GM12878 (cell line): ENCODE measurements at regions not wholly inside any gene's neighbourhood (a gene's known extent, or its start where the extent isn't known, plus 50 kb on each side); places are given as distances from the start of the nearest gene placed in this dataset.

ENCODE experiments used
- ATAC-seq: fragments of 200-7000 bp; cut with Tn5 transposase; 3 replicates; pipeline ENCODE4 v1.9.1; 2020; ENCODE audit warnings: mild to moderate bottlenecking, moderate library complexity
- BruUV-seq: library from RNA; stranded (reverse); fragments of 400-500 nt; replicated peaks from 2 replicates; lab custom pipeline; 2021; lab: Mats Ljungman, UMichigan
- CTCF ChIA-PET: fragments of 300-600 bp; sonication (Branson Sonifier 250); formaldehyde crosslinking; extraction: SDS; loops from one replicate; lab custom pipeline; 2021; ENCODE audit warnings: inconsistent platforms; lab: Yijun Ruan, JAX
- POLR2A ChIA-PET: fragments of 350-600 bp; formaldehyde crosslinking; extraction: SDS; loops from one replicate; lab custom pipeline; 2021; ENCODE audit warnings: inconsistent platforms; lab: Charles Lee
- RAD21 ChIA-PET: fragments of 300-600 bp; sonication (Branson Sonifier 250); formaldehyde crosslinking; loops from one replicate; lab custom pipeline; 2023; ENCODE audit warnings: antibody characterized with exemption; ENCODE audit not compliant: unreplicated experiment; lab: Charles Lee
- SMC1A ChIA-PET: fragments of 300-600 bp; sonication (Branson Sonifier 250); formaldehyde crosslinking; loops from one replicate; lab custom pipeline; 2023; ENCODE audit not compliant: unreplicated experiment, uncharacterized antibody; lab: Charles Lee
- DNase-seq: peaks from one replicate; pipeline ENCODE4 v3.0.0-alpha.2; 2011; ENCODE audit warnings: low read depth, low spot score
- FAIRE-seq: peaks from 3 replicates; lab custom pipeline; 2011; peaks lifted over from hg19 to GRCh38; lab: Jason Lieb, UNC
- H2AFZ ChIP-seq: 2 replicates; pipeline ENCODE4 v1.6.0; 2011; ENCODE audit warnings: low read depth, low read length, control low read depth; ENCODE audit not compliant: control insufficient read depth
- H3K27ac ChIP-seq: 2 replicates; pipeline ENCODE4 v1.5.1; 2011; ENCODE audit warnings: control low read depth; ENCODE audit not compliant: control insufficient read depth, insufficient read depth
- H3K27me3 ChIP-seq, 2 experiments: replicated peaks in 1 of 2; 2 replicates each; pipeline versions ENCODE4 v1.6.0 to v1.6.1; 2011; ENCODE audit warnings: low read length in 1 of 2; ENCODE audit not compliant: control insufficient read depth in 2 of 2, insufficient read depth in 2 of 2
- H3K36me3 ChIP-seq, 2 experiments: 2 replicates each; pipeline ENCODE4 v1.5.1; 2011; ENCODE audit warnings: low read length in 1 of 2; ENCODE audit not compliant: control insufficient read depth in 2 of 2, insufficient read depth in 2 of 2
- H3K4me1 ChIP-seq: 2 replicates; pipeline ENCODE4 v1.6.1; 2011; ENCODE audit warnings: mild to moderate bottlenecking, low read length, moderate library complexity, mixed read lengths; ENCODE audit not compliant: control insufficient read depth, insufficient read depth
- H3K4me2 ChIP-seq: 2 replicates; pipeline ENCODE4 v1.6.0; 2011; ENCODE audit warnings: control low read depth; ENCODE audit not compliant: control insufficient read depth, insufficient read depth
- H3K4me3 ChIP-seq: fragments of 200-600 bp; sonication (generic); 2 replicates; pipeline ENCODE4 v1.5.1; 2016
- H3K79me2 ChIP-seq: 2 replicates; pipeline ENCODE4 v1.6.0; 2011; ENCODE audit warnings: low read length; ENCODE audit not compliant: control insufficient read depth, insufficient read depth
- H3K9ac ChIP-seq: 2 replicates; pipeline ENCODE4 v1.8.0; 2011; ENCODE audit warnings: low read length, control low read depth, mixed read lengths; ENCODE audit not compliant: control insufficient read depth, insufficient read depth
- H3K9me3 ChIP-seq: replicated peaks from 3 replicates; pipeline ENCODE4 v1.5.1; 2011; ENCODE audit warnings: mild to moderate bottlenecking, low read length; ENCODE audit not compliant: control insufficient read depth, insufficient read depth
- H4K20me1 ChIP-seq: 2 replicates; pipeline ENCODE4 v1.6.0; 2011; ENCODE audit not compliant: control insufficient read depth, insufficient read depth
- ASH2L ChIP-seq: fragments of 300-600, 200-600 bp; sonication (generic); IDR thresholded peaks from 2 replicates; pipeline ENCODE4 v1.6.1; 2017; ENCODE audit warnings: low read depth, mild to moderate bottlenecking, borderline replicate concordance
- BCL11A ChIP-seq: IDR thresholded peaks from 2 replicates; pipeline ENCODE4 v1.6.1; 2011; ENCODE audit warnings: low read depth, low read length
- CREM ChIP-seq: IDR thresholded peaks from 2 replicates; pipeline ENCODE4 v1.6.1; 2014; ENCODE audit warnings: antibody characterized with exemption, low read depth
- ESRRA ChIP-seq: IDR thresholded peaks from 2 replicates; pipeline ENCODE4 v1.6.1; 2012; ENCODE audit warnings: mild to moderate bottlenecking, low read length, improper control_type of control experiment
- JUNB ChIP-seq: IDR thresholded peaks from 2 replicates; pipeline ENCODE4 v1.6.1; 2016; ENCODE audit warnings: antibody characterized with exemption, mild to moderate bottlenecking
- MLLT1 ChIP-seq: fragments of 450-650 bp; IDR thresholded peaks from 2 replicates; pipeline ENCODE4 v1.6.1; 2016; ENCODE audit warnings: mild to moderate bottlenecking
- MTA3 ChIP-seq: IDR thresholded peaks from 2 replicates; pipeline ENCODE4 v1.6.1; 2012; ENCODE audit warnings: low read length, inconsistent platforms, borderline replicate concordance
- PAX8 ChIP-seq: fragments of 450-650 bp; IDR thresholded peaks from 2 replicates; pipeline ENCODE4 v1.6.1; 2017; ENCODE audit warnings: mild to moderate bottlenecking, moderate library complexity
- RB1 ChIP-seq: fragments of 450-650 bp; formaldehyde crosslinking; IDR thresholded peaks from 2 replicates; pipeline ENCODE4 v1.6.1; 2017; ENCODE audit warnings: mild to moderate bottlenecking, borderline replicate concordance
- REST ChIP-seq: IDR thresholded peaks from 2 replicates; pipeline ENCODE4 v1.6.1; 2012; ENCODE audit warnings: mild to moderate bottlenecking, low read depth, low read length
- RUNX3 ChIP-seq: IDR thresholded peaks from 2 replicates; pipeline ENCODE4 v1.6.1; 2012; ENCODE audit warnings: low read length, inconsistent platforms
- SIX5 ChIP-seq: IDR thresholded peaks from 2 replicates; pipeline ENCODE4 v1.6.1; 2011; ENCODE audit warnings: mild to moderate bottlenecking, low read depth, low read length, moderate library complexity; ENCODE audit not compliant: severe bottlenecking
- SMARCA5 ChIP-seq: fragments of 450-650 bp; IDR thresholded peaks from 2 replicates; pipeline ENCODE4 v1.6.1; 2017; ENCODE audit warnings: mild to moderate bottlenecking
- STAT1 ChIP-seq: fragments of 450-650 bp; conservative IDR thresholded peaks from 2 replicates; pipeline ENCODE4 v1.6.1; 2014; ENCODE audit warnings: antibody characterized with exemption, mild to moderate bottlenecking
- ZBTB11 ChIP-seq: fragments of 450-650 bp; formaldehyde crosslinking; IDR thresholded peaks from 2 replicates; pipeline ENCODE4 v1.5.0; 2022; ENCODE audit warnings: mild to moderate bottlenecking, missing genetic modification characterization
- ZNF622 ChIP-seq: fragments of 450-650 bp; IDR thresholded peaks from 2 replicates; pipeline ENCODE4 v1.6.1; 2017; ENCODE audit warnings: mild to moderate bottlenecking, inconsistent platforms
- in situ Hi-C: fragments of 300-500 bp; cut with MboI; formaldehyde crosslinking; loops from 9 replicates; pipeline ENCODE4 v1.14.3; 2018; ENCODE audit warnings: mixed read lengths
- intact Hi-C: fragments of 100-400 bp; cut with micrococcal nuclease; formaldehyde crosslinking; loops from one replicate; pipeline ENCODE4 v1.14.2; 2022; ENCODE audit not compliant: unreplicated experiment
- TF ChIP-seq, protein P1 (sequence below): IDR thresholded peaks from 2 replicates; pipeline ENCODE4 v1.6.1; 2012; ENCODE audit warnings: low read depth, low read length, improper control_type of control experiment

GRCh38 chr12:61412201-61412600, 848.0 kb upstream of the USP15 start (continued):
- TF ChIP-seq ASH2L (no peak), ZBTB11 (CRISPR knock-in tag) (no peak), SMARCA5 (no peak), BCL11A (no peak), MLLT1 (no peak), ZNF622 (no peak)

- Histone ChIP-seq H2AFZ (no peak overlapping the region), H3K4me3 (no peak overlapping the region), H3K36me3 (no peaks in the 10 kb centered on the region), H3K9me3 (no peaks in the 10 kb centered on the region), H3K9ac (no peak overlapping the region), H3K27me3 (no peaks in the 10 kb centered on the region), H3K4me1 (no peaks in the 10 kb centered on the region), H3K79me2 (no peaks in the 10 kb centered on the region), H4K20me1 (no peaks in the 10 kb centered on the region), H3K4me2 (no peak overlapping the region), H3K27ac (no peak overlapping the region)
- intact Hi-C loops, result no loop called here
- POLR2A ChIA-PET, result no interaction called here
- no peak for DNase-seq
- SMC1A ChIA-PET, result no interaction called here
- RAD21 ChIA-PET, result no interaction called here
- CTCF ChIA-PET, result no interaction called here
- in situ Hi-C loops, result no loop called here
- no TSS peak for BruUV-seq
- no peak for FAIRE-seq
- ATAC-seq, result no peak
- TF ChIP-seq REST (no peak), PAX8 (no peak), STAT1 (no peak), CREM (no peak), ESRRA (no peak), SIX5 (no peak), MTA3 (no peak), RB1 (no peak), RUNX3 (no peak), JUNB (no peak)
- TF ChIP-seq, protein P1, sequence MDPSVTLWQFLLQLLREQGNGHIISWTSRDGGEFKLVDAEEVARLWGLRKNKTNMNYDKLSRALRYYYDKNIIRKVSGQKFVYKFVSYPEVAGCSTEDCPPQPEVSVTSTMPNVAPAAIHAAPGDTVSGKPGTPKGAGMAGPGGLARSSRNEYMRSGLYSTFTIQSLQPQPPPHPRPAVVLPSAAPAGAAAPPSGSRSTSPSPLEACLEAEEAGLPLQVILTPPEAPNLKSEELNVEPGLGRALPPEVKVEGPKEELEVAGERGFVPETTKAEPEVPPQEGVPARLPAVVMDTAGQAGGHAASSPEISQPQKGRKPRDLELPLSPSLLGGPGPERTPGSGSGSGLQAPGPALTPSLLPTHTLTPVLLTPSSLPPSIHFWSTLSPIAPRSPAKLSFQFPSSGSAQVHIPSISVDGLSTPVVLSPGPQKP, result no peak
These were observed 845.7 kb upstream of the USP15 start for GRCh38 chr12:61414470-61414869.
